ENCODE measurements at regions not wholly inside any gene's neighbourhood (a gene's known extent, or its start where the extent isn't known, plus 50 kb on each side); places are given as distances from the start of the nearest gene placed in this dataset.

DNA sequence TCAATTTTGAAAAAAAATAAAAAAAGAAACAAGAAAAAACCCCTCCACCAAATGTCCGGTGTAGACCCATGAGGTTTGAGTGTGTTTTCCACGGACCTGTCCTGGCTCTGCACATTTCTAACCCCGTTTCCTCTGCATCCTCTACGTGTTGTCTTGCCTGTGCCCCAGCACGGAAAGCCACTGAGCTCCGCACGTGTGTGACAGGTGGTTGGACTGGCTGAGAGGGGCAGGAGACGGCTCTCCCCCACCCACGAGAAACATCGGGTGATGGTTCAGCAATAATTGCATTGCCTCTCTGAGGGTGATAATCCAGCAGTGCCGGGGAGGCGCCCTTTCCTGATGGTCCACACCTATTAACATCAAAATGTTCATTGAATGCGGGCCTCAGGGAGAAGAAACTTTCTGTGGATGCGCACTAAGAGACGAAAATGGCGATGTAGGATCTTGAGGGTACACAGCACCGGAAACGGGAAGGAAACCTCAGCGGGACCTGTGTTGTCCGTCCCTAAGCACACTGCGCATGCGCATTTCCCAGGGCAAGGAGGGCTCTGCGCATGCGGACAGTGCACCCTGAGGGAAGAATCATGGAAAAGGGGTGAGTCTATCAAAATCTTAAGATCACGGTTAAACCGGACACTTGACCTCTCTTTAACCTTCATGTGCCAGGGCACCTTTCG is 470.1 kb upstream of the ADARB2 start:
- TF ChIP-seq, protein P1, sequence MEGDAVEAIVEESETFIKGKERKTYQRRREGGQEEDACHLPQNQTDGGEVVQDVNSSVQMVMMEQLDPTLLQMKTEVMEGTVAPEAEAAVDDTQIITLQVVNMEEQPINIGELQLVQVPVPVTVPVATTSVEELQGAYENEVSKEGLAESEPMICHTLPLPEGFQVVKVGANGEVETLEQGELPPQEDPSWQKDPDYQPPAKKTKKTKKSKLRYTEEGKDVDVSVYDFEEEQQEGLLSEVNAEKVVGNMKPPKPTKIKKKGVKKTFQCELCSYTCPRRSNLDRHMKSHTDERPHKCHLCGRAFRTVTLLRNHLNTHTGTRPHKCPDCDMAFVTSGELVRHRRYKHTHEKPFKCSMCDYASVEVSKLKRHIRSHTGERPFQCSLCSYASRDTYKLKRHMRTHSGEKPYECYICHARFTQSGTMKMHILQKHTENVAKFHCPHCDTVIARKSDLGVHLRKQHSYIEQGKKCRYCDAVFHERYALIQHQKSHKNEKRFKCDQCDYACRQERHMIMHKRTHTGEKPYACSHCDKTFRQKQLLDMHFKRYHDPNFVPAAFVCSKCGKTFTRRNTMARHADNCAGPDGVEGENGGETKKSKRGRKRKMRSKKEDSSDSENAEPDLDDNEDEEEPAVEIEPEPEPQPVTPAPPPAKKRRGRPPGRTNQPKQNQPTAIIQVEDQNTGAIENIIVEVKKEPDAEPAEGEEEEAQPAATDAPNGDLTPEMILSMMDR (IDR thresholded peaks at IDR 0.05) = no peak
- no peak for TF ChIP-seq POLR2A (IDR thresholded peaks at IDR 0.05)
